Esophagus squamous epithelium (tissue), 5 donors: ENCODE measurements at regions not wholly inside any gene's neighbourhood (a gene's known extent, or its start where the extent isn't known, plus 50 kb on each side); places are given as distances from the start of the nearest gene placed in this dataset.

ENCODE experiments used
- DNase-seq: peaks from one replicate; lab custom pipeline; 2025; lab: John Stamatoyannopoulos, UW
- H3K27ac ChIP-seq, 4 donors: fragments of 200-600 bp; sonication (generic); one replicate each; pipeline ENCODE4 v1.5.1; 2016 to 2019; ENCODE audit warnings: mild to moderate bottlenecking in 1 of 4
- H3K27me3 ChIP-seq, 4 donors: fragments of 200-600 bp; sonication (generic); 1 replicate in 3 of 4; 2 replicates in 1 of 4; pipeline versions ENCODE4 v1.5.1 to v1.6.0; 2017 to 2021; ENCODE audit warnings: antibody characterized with exemption in 1 of 4
- H3K36me3 ChIP-seq, 3 donors: fragments of 200-600 bp; sonication (generic); one replicate each; pipeline ENCODE4 v1.5.1; 2016 to 2019
- H3K4me1 ChIP-seq, 3 donors: fragments of 200-600 bp; sonication (generic); one replicate each; pipeline ENCODE4 v1.5.1; 2017 to 2019
- H3K4me3 ChIP-seq, 4 donors: fragments of 200-600 bp; sonication (generic); 1 replicate in 3 of 4; 2 replicates in 1 of 4; pipeline ENCODE4 v1.5.1; 2016 to 2019; ENCODE audit warnings: mild to moderate bottlenecking in 2 of 4, moderate library complexity in 1 of 4
- H3K9me3 ChIP-seq, 3 donors: fragments of 200-600 bp; sonication (generic); one replicate each; pipeline ENCODE4 v1.5.1; 2016 to 2019
- POLR2A ChIP-seq, 4 donors: fragments of 450-650 bp; IDR thresholded peaks; one replicate each; pipeline ENCODE4 v1.6.1; 2017; ENCODE audit warnings: antibody characterized with exemption in 4 of 4, mild to moderate bottlenecking in 4 of 4, moderate library complexity in 3 of 4
- WGBS, 2 donors: methylation state at CpG; one replicate each; pipeline ENCODE4 v1.1.5; 2018; 5-methylcytosine and 5-hydroxymethylcytosine counted together
- intact Hi-C: fragments of 100-400 bp; cut with DNase I; formaldehyde crosslinking; loops from one replicate; pipeline ENCODE4 v1.15.0; 2022
- TF ChIP-seq, protein P1 (sequence below), 6 experiments: fragments of 450-650 bp in 4 of 6; fragments of 200-600 bp in 2 of 6; sonication (generic) in 2 of 6; IDR thresholded peaks; one replicate each; pipeline ENCODE4 v1.5.1; 2016 to 2019; ENCODE audit warnings: antibody characterized with exemption in 6 of 6, mild to moderate bottlenecking in 4 of 6, moderate library complexity in 4 of 6
- donor health status: DM: yes; HTN: yes; CAD: no.

- Histone ChIP-seq H3K27ac (no peak overlapping the region), H3K36me3 (no peaks in the 10 kb centered on the region), H3K4me1 (no peaks in the 10 kb centered on the region), H3K4me3 (no peak overlapping the region), H3K27me3 (peaks cover 0 to 38% (median 0%) of the 10 kb centered on the region in 4 donors), H3K9me3 (no peaks in the 10 kb centered on the region)
- DNase-seq, result no peak
- intact Hi-C loops, result no loop called here
- TF ChIP-seq POLR2A (IDR thresholded peaks at IDR 0.05), result no peak
- TF ChIP-seq, protein P1, sequence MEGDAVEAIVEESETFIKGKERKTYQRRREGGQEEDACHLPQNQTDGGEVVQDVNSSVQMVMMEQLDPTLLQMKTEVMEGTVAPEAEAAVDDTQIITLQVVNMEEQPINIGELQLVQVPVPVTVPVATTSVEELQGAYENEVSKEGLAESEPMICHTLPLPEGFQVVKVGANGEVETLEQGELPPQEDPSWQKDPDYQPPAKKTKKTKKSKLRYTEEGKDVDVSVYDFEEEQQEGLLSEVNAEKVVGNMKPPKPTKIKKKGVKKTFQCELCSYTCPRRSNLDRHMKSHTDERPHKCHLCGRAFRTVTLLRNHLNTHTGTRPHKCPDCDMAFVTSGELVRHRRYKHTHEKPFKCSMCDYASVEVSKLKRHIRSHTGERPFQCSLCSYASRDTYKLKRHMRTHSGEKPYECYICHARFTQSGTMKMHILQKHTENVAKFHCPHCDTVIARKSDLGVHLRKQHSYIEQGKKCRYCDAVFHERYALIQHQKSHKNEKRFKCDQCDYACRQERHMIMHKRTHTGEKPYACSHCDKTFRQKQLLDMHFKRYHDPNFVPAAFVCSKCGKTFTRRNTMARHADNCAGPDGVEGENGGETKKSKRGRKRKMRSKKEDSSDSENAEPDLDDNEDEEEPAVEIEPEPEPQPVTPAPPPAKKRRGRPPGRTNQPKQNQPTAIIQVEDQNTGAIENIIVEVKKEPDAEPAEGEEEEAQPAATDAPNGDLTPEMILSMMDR (IDR thresholded peaks at IDR 0.05), result no peak
Measured at GRCh38 chr2:65856423-65856822, 424.0 kb upstream of the SPRED2 start.

DNA sequence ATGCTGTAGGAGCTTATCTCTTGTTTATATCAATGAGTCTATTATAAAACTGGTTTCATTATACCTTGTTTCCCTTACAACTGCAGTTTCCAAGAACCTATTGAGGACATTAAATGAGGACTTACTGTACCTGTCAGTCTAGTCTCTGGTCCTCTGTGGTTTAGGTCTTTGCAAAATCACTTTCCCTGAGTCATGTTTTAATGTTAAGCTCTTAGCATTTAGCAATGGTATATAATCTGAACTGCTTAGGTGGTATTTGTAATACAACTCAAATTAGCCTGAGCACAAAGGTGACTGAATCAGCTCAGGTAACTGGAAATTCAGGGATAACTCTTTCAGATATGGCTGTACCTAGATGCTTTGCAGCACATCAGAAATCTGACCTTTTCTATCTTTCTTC lies 418.3 kb upstream of the SPRED2 start:
- intact Hi-C loops, result no loop called here

GRCh38 chr2:65846989-65847678 lies 414.7 kb upstream of the SPRED2 start:
- no peak overlapping the region for H3K27ac ChIP-seq

More for the DNA sequence above, 418.3 kb upstream of the SPRED2 start:
- peaks cover 0 to 56% (median 0%) of the 10 kb centered on the region in 4 donors for H3K27me3 ChIP-seq
- DNase-seq, result no peak
- H3K27ac ChIP-seq, result no peak overlapping the region
- no peaks in the 10 kb centered on the region for H3K36me3 ChIP-seq
- H3K4me3 ChIP-seq, result no peak overlapping the region
- no peaks in the 10 kb centered on the region for H3K4me1 ChIP-seq
- no peak for TF ChIP-seq POLR2A (IDR thresholded peaks at IDR 0.05)
- TF ChIP-seq, protein P1 (IDR thresholded peaks at IDR 0.05), result no peak
- no peaks in the 10 kb centered on the region for H3K9me3 ChIP-seq

DNA sequence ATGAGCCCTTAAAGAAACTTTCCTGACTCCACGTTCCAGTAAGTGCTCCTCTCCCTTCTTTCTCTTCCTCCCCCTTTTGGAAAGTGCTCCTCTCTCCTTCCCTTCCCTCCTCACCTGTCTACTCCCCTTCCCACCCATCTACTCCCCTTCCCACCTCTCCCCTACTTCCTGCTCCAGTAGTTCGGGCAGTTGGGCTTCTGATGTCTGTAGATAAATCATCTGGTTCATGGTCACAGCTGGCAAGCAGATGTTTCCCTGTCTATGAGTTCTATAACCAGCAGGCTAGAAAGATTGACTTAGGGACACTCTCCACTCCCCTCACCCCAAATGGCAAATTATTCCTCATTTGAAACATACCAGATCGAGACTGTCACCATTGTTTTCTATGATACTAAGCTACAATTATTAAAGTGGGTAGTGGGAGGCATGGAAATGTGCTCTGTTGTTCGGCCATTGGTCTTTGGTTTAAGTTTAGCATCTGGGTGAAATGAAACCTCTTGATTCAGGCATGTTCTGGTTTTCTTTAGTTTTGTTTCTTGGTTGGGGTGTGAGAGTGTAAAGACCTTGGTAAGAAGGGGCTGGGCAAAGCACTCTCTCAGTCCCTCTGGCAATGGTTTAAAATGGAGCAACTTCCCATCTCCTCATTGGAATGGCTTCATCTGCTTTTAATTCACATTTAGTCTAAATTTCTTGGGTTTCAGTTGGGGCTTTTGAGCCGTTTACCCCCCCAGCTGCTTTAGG lies 413.2 kb upstream of the SPRED2 start:
- Histone ChIP-seq H3K9me3 (peaks cover 0 to 8% (median 4%) of the 10 kb centered on the region in 3 donors), H3K27me3 (peaks cover 0 to 55% (median 0%) of the 10 kb centered on the region in 4 donors), H3K36me3 (no peaks in the 10 kb centered on the region), H3K4me3 (no peak overlapping the region), H3K27ac (no peak overlapping the region), H3K4me1 (no peaks in the 10 kb centered on the region)
- intact Hi-C loops, result no loop called here
- TF ChIP-seq, protein P1 (IDR thresholded peaks at IDR 0.05), result no peak
- TF ChIP-seq POLR2A (IDR thresholded peaks at IDR 0.05), result no peak
- 71 to 73% methylated on average over 5 of the region's 5 CpGs for WGBS, 2 donors
- DNase-seq, result no peak

More at GRCh38 chr2:65846989-65847678, 414.7 kb upstream of the SPRED2 start:
- Histone ChIP-seq H3K4me3 (no peak overlapping the region), H3K27me3 (peaks cover 0 to 61% (median 0%) of the 10 kb centered on the region in 4 donors), H3K9me3 (peaks cover 0 to 5% (median 3%) of the 10 kb centered on the region in 3 donors), H3K36me3 (no peaks in the 10 kb centered on the region), H3K4me1 (no peaks in the 10 kb centered on the region)
- WGBS, 2 donors, result 76% methylated on average over 9 of the region's 9 CpGs
- no peak for TF ChIP-seq POLR2A (IDR thresholded peaks at IDR 0.05)
- TF ChIP-seq, protein P1 (IDR thresholded peaks at IDR 0.05), result no peak
- intact Hi-C loops, result no loop called here
- DNase-seq, result no peak

- H3K27me3 ChIP-seq, result peaks cover 0 to 50% (median 0%) of the 10 kb centered on the region in 4 donors
- H3K4me1 ChIP-seq, result no peaks in the 10 kb centered on the region
- WGBS, 2 donors, result 89 to 91% methylated on average over 1 of the region's 1 CpG
- no peaks in the 10 kb centered on the region for H3K36me3 ChIP-seq
- no peak overlapping the region for H3K27ac ChIP-seq
- no peak overlapping the region for H3K4me3 ChIP-seq
- peaks cover 0 to 8% (median 4%) of the 10 kb centered on the region in 3 donors for H3K9me3 ChIP-seq
- no peak for DNase-seq
- TF ChIP-seq POLR2A (IDR thresholded peaks at IDR 0.05), result no peak
- TF ChIP-seq, protein P1 (IDR thresholded peaks at IDR 0.05), result no peak
- intact Hi-C loops, result no loop called here
Measured at GRCh38 chr2:65842104-65842503, 409.7 kb upstream of the SPRED2 start.
